Stimulated activated naive CD8-positive, alpha-beta T cell treated with anti-CD3 and anti-CD28 coated beads, Interleukin-15, Interleukin-2, amounts not matched to agents 100 ng/mL and 50 ng/mL, for 24 hours (primary cell): ENCODE measurements at regions not wholly inside any gene's neighbourhood (a gene's known extent, or its start where the extent isn't known, plus 50 kb on each side); places are given as distances from the start of the nearest gene placed in this dataset.

ENCODE experiments used
- H3K27ac Mint-ChIP-seq: one replicate; pipeline ENCODE4 v1.8.0; 2021; ENCODE audit warnings: mild to moderate bottlenecking, mixed read lengths
- H3K27me3 Mint-ChIP-seq: one replicate; pipeline ENCODE4 v1.8.0; 2021; ENCODE audit warnings: mixed read lengths
- H3K36me3 Mint-ChIP-seq: one replicate; pipeline ENCODE4 v1.8.0; 2021; ENCODE audit warnings: low read depth, mixed read lengths
- H3K4me1 Mint-ChIP-seq: one replicate; pipeline ENCODE4 v1.8.0; 2021; ENCODE audit warnings: low read depth, mixed read lengths
- H3K4me3 Mint-ChIP-seq: one replicate; pipeline ENCODE4 v1.8.0; 2021; ENCODE audit warnings: mild to moderate bottlenecking, mixed read lengths
- H3K9me3 Mint-ChIP-seq: one replicate; pipeline ENCODE4 v1.8.0; 2021; ENCODE audit warnings: mixed read lengths

GRCh38 chr5:20446121-20446520 is 458.1 kb upstream of the CDH18 start:
- H3K4me3 Mint-ChIP-seq = no peak overlapping the region
- H3K27me3 Mint-ChIP-seq = no peaks in the 10 kb centered on the region
- no peak overlapping the region for H3K27ac Mint-ChIP-seq
- peaks cover 7% of the 10 kb centered on the region for H3K9me3 Mint-ChIP-seq
- H3K4me1 Mint-ChIP-seq = no peaks in the 10 kb centered on the region
- H3K36me3 Mint-ChIP-seq = no peaks in the 10 kb centered on the region

GRCh38 chr5:20445326-20445860 is 457.4 kb upstream of the CDH18 start:
- Mint-ChIP-seq H3K36me3 (no peaks in the 10 kb centered on the region), H3K9me3 (peaks cover 11% of the 10 kb centered on the region), H3K4me3 (no peak overlapping the region)

GRCh38 chr5:20434786-20435185 is 446.8 kb upstream of the CDH18 start:
- Mint-ChIP-seq H3K27me3 (no peaks in the 10 kb centered on the region), H3K27ac (no peak overlapping the region), H3K36me3 (no peaks in the 10 kb centered on the region), H3K4me1 (no peaks in the 10 kb centered on the region), H3K9me3 (peaks cover 4% of the 10 kb centered on the region), H3K4me3 (no peak overlapping the region)

More at GRCh38 chr5:20445326-20445860, 457.4 kb upstream of the CDH18 start:
- Mint-ChIP-seq H3K27ac (no peak overlapping the region), H3K27me3 (no peaks in the 10 kb centered on the region), H3K4me1 (no peaks in the 10 kb centered on the region)

- Mint-ChIP-seq H3K4me1 (no peaks in the 10 kb centered on the region), H3K27ac (no peak overlapping the region), H3K4me3 (no peak overlapping the region), H3K9me3 (peaks cover 10% of the 10 kb centered on the region), H3K36me3 (no peaks in the 10 kb centered on the region), H3K27me3 (no peaks in the 10 kb centered on the region)
Measured at GRCh38 chr5:20420991-20421595, 433.1 kb upstream of the CDH18 start.
